Panc1 (cell line): ENCODE measurements at regions not wholly inside any gene's neighbourhood (a gene's known extent, or its start where the extent isn't known, plus 50 kb on each side); places are given as distances from the start of the nearest gene placed in this dataset.

ENCODE experiments used
- ATAC-seq: fragments of 200-7000 bp; cut with Tn5 transposase; 2 replicates; pipeline ENCODE4 v1.9.1; 2020; ENCODE audit warnings: mild to moderate bottlenecking, moderate library complexity
- BruUV-seq: library from RNA; stranded (reverse); fragments of 400-500 nt; replicated peaks from 2 replicates; lab custom pipeline; 2021; lab: Mats Ljungman, UMichigan
- CTCF ChIA-PET: fragments of 300-600 bp; sonication (Branson Sonifier 250); formaldehyde crosslinking; loops from one replicate; lab custom pipeline; 2022; ENCODE audit warnings: antibody characterized with exemption; lab: Charles Lee
- POLR2A ChIA-PET: fragments of 300-600 bp; sonication (Branson Sonifier 250); formaldehyde crosslinking; loops from one replicate; lab custom pipeline; 2022; ENCODE audit warnings: antibody characterized with exemption; lab: Charles Lee
- DNase-seq: peaks from one replicate; pipeline ENCODE4 v3.0.0-alpha.2; 2010; ENCODE audit warnings: low read depth, low spot score
- H3K27ac ChIP-seq: 2 replicates; pipeline ENCODE4 v1.5.1; 2011; ENCODE audit warnings: mild to moderate bottlenecking, low read length, inconsistent platforms
- H3K27me3 ChIP-seq: fragments of 200-500 bp; sonication (Bioruptor generic); 2 replicates; pipeline ENCODE4 v1.6.0; 2014; ENCODE audit warnings: low read length, inconsistent platforms; ENCODE audit not compliant: control insufficient read depth, insufficient read depth
- H3K36me3 ChIP-seq: fragments of 200-500 bp; sonication (Bioruptor generic); 2 replicates; pipeline ENCODE4 v1.5.1; 2014; ENCODE audit warnings: inconsistent platforms, mild to moderate bottlenecking, low read length, moderate library complexity; ENCODE audit not compliant: control insufficient read depth, insufficient read depth
- H3K4me1 ChIP-seq: 2 replicates; pipeline ENCODE4 v1.5.1; 2011; ENCODE audit warnings: inconsistent platforms, mild to moderate bottlenecking, low read length, moderate library complexity; ENCODE audit not compliant: control insufficient read depth, insufficient read depth
- H3K4me3 ChIP-seq, 2 experiments: 2 replicates each; pipeline ENCODE4 v1.5.1; 2011 to 2012; ENCODE audit warnings: low read depth in 2 of 2, low read length in 2 of 2, mild to moderate bottlenecking in 2 of 2, inconsistent platforms in 1 of 2, moderate library complexity in 1 of 2
- H3K9me3 ChIP-seq: fragments of 200-500 bp; sonication (Bioruptor generic); 2 replicates; pipeline ENCODE4 v1.5.1; 2014; ENCODE audit warnings: low read depth, mild to moderate bottlenecking, inconsistent platforms, low read length, moderate library complexity; ENCODE audit not compliant: control insufficient read depth, insufficient read depth
- POLR2AphosphoS5 ChIP-seq: IDR thresholded peaks from 2 replicates; pipeline ENCODE4 v1.6.1; 2012; ENCODE audit warnings: mild to moderate bottlenecking, low read depth, low read length, moderate library complexity
- SIN3A ChIP-seq: IDR thresholded peaks from 2 replicates; pipeline ENCODE4 v1.6.1; 2012; ENCODE audit warnings: low read depth, mild to moderate bottlenecking, low read length, moderate library complexity, borderline replicate concordance; ENCODE audit not compliant: insufficient read depth
- TCF7L2 ChIP-seq: IDR thresholded peaks from 2 replicates; pipeline ENCODE4 v1.6.1; 2011; ENCODE audit warnings: mild to moderate bottlenecking, low read depth, low read length, inconsistent platforms
- in situ Hi-C: cut with HindIII; loops from 2 replicates; pipeline ENCODE4 v1.10.0; 2016; ENCODE audit warnings: low sequenced_read_pairs, low pct_unique_long_range_greater_than_20kb
- intact Hi-C: fragments of 100-400 bp; cut with micrococcal nuclease; formaldehyde crosslinking; loops from one replicate; pipeline ENCODE4 v1.10.0; 2022; ENCODE audit not compliant: unreplicated experiment
- TF ChIP-seq, protein P1 (sequence below), 2 experiments: IDR thresholded peaks; 2 replicates each; pipeline ENCODE4 v1.6.1; 2011 to 2012; ENCODE audit warnings: low read depth in 2 of 2, control low read depth in 1 of 2, low read length in 1 of 2, mild to moderate bottlenecking in 1 of 2, moderate library complexity in 1 of 2; ENCODE audit not compliant: insufficient read depth in 1 of 2
- TF ChIP-seq, protein P2 (sequence below): fragments of 450-650 bp; IDR thresholded peaks from 2 replicates; pipeline ENCODE4 v1.5.1; 2017; ENCODE audit warnings: mild to moderate bottlenecking

DNA sequence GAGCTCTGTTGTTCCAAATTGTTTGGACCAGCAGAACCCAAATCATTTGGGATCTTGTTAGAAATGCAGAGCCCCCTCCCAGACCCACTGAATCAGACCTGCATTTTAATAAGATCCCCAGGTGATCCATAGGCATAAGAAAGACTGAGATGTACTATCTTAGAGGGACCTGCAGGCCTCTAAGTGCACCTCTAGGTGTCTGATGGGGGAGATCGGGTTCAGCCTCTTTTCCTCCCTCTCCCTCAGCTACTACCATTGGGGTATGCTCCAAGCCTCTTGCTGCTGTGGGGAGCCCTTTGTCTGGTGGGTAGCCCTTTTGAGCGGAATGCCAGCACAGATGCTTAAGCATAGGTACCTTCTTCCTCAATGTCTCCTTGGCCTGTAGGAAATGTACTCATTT, 63.8 kb upstream of the RPS6KA3 start:
- TF ChIP-seq POLR2AphosphoS5 (no peak), TCF7L2 (no peak), SIN3A (no peak)
- TF ChIP-seq, protein P1, sequence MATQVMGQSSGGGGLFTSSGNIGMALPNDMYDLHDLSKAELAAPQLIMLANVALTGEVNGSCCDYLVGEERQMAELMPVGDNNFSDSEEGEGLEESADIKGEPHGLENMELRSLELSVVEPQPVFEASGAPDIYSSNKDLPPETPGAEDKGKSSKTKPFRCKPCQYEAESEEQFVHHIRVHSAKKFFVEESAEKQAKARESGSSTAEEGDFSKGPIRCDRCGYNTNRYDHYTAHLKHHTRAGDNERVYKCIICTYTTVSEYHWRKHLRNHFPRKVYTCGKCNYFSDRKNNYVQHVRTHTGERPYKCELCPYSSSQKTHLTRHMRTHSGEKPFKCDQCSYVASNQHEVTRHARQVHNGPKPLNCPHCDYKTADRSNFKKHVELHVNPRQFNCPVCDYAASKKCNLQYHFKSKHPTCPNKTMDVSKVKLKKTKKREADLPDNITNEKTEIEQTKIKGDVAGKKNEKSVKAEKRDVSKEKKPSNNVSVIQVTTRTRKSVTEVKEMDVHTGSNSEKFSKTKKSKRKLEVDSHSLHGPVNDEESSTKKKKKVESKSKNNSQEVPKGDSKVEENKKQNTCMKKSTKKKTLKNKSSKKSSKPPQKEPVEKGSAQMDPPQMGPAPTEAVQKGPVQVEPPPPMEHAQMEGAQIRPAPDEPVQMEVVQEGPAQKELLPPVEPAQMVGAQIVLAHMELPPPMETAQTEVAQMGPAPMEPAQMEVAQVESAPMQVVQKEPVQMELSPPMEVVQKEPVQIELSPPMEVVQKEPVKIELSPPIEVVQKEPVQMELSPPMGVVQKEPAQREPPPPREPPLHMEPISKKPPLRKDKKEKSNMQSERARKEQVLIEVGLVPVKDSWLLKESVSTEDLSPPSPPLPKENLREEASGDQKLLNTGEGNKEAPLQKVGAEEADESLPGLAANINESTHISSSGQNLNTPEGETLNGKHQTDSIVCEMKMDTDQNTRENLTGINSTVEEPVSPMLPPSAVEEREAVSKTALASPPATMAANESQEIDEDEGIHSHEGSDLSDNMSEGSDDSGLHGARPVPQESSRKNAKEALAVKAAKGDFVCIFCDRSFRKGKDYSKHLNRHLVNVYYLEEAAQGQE (IDR thresholded peaks at IDR 0.05; ENCODE audit: insufficient read depth in 1 of 2, low read depth in 2 of 2, low read length in 1 of 2), result no peak
- TF ChIP-seq, protein P2, sequence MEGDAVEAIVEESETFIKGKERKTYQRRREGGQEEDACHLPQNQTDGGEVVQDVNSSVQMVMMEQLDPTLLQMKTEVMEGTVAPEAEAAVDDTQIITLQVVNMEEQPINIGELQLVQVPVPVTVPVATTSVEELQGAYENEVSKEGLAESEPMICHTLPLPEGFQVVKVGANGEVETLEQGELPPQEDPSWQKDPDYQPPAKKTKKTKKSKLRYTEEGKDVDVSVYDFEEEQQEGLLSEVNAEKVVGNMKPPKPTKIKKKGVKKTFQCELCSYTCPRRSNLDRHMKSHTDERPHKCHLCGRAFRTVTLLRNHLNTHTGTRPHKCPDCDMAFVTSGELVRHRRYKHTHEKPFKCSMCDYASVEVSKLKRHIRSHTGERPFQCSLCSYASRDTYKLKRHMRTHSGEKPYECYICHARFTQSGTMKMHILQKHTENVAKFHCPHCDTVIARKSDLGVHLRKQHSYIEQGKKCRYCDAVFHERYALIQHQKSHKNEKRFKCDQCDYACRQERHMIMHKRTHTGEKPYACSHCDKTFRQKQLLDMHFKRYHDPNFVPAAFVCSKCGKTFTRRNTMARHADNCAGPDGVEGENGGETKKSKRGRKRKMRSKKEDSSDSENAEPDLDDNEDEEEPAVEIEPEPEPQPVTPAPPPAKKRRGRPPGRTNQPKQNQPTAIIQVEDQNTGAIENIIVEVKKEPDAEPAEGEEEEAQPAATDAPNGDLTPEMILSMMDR, result no peak
- H3K36me3 ChIP-seq, result no peaks in the 10 kb centered on the region
- H3K4me1 ChIP-seq, result no peaks in the 10 kb centered on the region
- no TSS peak for BruUV-seq
- in situ Hi-C loops (no loop called here), intact Hi-C loops (no loop called here)
- CTCF ChIA-PET, result no interaction called here
- no peak overlapping the region for H3K27ac ChIP-seq
- POLR2A ChIA-PET, result no interaction called here
- no peak for DNase-seq
- ATAC-seq, result no peak
- no peaks in the 10 kb centered on the region for H3K27me3 ChIP-seq
- no peak overlapping the region for H3K4me3 ChIP-seq
- no peaks in the 10 kb centered on the region for H3K9me3 ChIP-seq

DNA sequence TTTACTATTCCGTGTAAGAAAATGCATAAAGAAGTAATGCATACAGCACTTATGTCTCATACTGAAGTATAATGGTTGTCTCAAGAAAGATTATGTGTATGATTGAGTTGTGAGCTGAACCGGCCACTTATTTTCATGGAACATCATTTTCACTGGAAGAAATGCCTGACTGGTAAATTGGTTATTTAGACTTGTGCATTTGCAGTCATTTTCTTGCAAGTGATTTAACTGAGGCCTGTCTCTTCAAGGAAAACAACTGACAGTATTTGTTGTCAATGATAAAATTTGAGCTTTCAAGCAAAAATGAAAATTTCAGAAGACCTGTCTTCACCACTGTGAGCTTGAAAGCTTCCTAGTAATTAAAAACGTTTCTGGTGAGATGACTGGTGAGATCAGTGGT, 62.7 kb upstream of the RPS6KA3 start:
- no TSS peak for BruUV-seq
- Histone ChIP-seq H3K27me3 (no peaks in the 10 kb centered on the region), H3K9me3 (no peaks in the 10 kb centered on the region), H3K4me1 (no peaks in the 10 kb centered on the region), H3K36me3 (no peaks in the 10 kb centered on the region), H3K4me3 (no peak overlapping the region), H3K27ac (no peak overlapping the region)
- intact Hi-C loops, result no loop called here
- DNase-seq (no peak), ATAC-seq (no peak)
- TF ChIP-seq POLR2AphosphoS5, result no peak
- TF ChIP-seq TCF7L2, result no peak
- TF ChIP-seq, protein P2, result no peak
- no peak for TF ChIP-seq SIN3A
- in situ Hi-C loops, result no loop called here
- ChIA-PET CTCF (no interaction called here), POLR2A (no interaction called here)
